ENCODE measurements at regions not wholly inside any gene's neighbourhood (a gene's known extent, or its start where the extent isn't known, plus 50 kb on each side); places are given as distances from the start of the nearest gene placed in this dataset.

DNA sequence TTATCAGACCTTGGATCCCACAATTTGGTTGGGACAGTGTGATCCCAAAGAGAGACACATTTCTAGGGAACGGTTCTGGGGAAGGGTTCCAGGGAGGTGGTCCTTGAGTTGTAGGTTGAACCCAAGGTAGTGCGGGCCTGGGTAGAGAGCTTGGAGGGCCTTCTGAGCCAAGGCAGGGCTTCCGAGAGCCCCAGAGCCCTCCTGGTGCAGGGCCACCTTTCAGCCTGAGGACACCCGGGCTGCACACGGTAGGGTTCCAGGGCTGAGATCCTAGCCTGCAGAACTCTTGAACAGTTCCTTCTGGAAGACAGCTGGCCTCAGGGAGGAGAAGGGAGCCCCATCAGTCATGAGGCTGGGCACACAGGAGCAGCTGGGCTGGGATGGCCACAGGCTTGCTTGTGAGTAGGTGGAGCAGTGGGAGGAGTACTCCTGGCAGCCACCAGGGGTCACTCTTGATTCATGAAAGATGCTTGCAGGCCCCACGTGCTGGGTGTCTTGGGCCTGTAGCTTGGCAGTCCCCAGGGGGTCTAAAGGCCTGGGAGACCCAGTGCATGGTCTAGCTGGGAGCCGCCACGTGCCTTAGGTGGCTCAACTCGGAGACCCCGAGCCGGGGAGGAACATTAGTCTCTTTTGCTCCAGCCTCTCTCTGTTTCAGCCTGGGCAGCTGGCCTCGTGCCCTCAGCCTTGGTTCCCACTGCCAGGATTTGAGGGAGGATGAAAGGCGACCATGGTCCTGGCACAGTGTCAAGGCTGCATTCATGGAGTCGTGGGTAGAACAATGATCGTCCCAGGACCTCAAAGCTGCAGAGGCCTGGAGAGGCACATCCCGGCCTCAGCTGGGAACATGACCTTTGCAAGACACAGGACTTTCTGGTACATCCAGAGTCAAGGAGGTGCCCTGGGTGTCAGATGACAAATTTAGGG, 381.6 kb downstream of the TYW1 start:
- Histone ChIP-seq H3K4me3 (ENCODE audit: low read depth in 1 of 3, low read length in 3 of 3) (no peak overlapping the region), H3K27ac (ENCODE audit: low read depth in 1 of 2, low read length in 2 of 2) (no peak overlapping the region), H3K36me3 (ENCODE audit: control insufficient read depth in 4 of 4, insufficient read depth in 3 of 4, low read depth in 1 of 4, low read length in 3 of 4) (no peaks in the 10 kb centered on the region), H3K9me3 (ENCODE audit: control insufficient read depth in 4 of 4, low read length in 3 of 4) (peaks cover 0 to 3% (median 0%) of the 10 kb centered on the region in 4 donors), H3K9ac (ENCODE audit: low read depth in 1 of 2, low read length in 2 of 2) (no peak overlapping the region), H3K27me3 (ENCODE audit: control insufficient read depth in 4 of 4, insufficient read depth in 4 of 4, low read length in 3 of 4) (no peaks in the 10 kb centered on the region), H3K4me1 (ENCODE audit: control insufficient read depth in 4 of 4, insufficient read depth in 4 of 4, low read length in 3 of 4) (no peaks in the 10 kb centered on the region)
- DNase-seq (ENCODE audit: low spot score) = peak; percentile 68
- 51% methylated on average over 16 of the region's 16 CpGs for WGBS
- TF ChIP-seq RAD21 (IDR thresholded peaks at IDR 0.05) = peak; percentile 76 to 82
- no peak for TF ChIP-seq FOXA2 (IDR thresholded peaks at IDR 0.05)
- TF ChIP-seq JUND (IDR thresholded peaks at IDR 0.05) = no peak
- TF ChIP-seq, protein P1, sequence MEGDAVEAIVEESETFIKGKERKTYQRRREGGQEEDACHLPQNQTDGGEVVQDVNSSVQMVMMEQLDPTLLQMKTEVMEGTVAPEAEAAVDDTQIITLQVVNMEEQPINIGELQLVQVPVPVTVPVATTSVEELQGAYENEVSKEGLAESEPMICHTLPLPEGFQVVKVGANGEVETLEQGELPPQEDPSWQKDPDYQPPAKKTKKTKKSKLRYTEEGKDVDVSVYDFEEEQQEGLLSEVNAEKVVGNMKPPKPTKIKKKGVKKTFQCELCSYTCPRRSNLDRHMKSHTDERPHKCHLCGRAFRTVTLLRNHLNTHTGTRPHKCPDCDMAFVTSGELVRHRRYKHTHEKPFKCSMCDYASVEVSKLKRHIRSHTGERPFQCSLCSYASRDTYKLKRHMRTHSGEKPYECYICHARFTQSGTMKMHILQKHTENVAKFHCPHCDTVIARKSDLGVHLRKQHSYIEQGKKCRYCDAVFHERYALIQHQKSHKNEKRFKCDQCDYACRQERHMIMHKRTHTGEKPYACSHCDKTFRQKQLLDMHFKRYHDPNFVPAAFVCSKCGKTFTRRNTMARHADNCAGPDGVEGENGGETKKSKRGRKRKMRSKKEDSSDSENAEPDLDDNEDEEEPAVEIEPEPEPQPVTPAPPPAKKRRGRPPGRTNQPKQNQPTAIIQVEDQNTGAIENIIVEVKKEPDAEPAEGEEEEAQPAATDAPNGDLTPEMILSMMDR (IDR thresholded peaks at IDR 0.05; ENCODE audit: low read depth, low read length, missing input control) = peak; percentile 82
- TF ChIP-seq, protein P2, sequence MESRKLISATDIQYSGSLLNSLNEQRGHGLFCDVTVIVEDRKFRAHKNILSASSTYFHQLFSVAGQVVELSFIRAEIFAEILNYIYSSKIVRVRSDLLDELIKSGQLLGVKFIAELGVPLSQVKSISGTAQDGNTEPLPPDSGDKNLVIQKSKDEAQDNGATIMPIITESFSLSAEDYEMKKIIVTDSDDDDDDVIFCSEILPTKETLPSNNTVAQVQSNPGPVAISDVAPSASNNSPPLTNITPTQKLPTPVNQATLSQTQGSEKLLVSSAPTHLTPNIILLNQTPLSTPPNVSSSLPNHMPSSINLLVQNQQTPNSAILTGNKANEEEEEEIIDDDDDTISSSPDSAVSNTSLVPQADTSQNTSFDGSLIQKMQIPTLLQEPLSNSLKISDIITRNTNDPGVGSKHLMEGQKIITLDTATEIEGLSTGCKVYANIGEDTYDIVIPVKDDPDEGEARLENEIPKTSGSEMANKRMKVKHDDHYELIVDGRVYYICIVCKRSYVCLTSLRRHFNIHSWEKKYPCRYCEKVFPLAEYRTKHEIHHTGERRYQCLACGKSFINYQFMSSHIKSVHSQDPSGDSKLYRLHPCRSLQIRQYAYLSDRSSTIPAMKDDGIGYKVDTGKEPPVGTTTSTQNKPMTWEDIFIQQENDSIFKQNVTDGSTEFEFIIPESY (IDR thresholded peaks at IDR 0.05) = no peak
- no peak for TF ChIP-seq FOXA1 (IDR thresholded peaks at IDR 0.05)
- TF ChIP-seq RXRA (IDR thresholded peaks at IDR 0.05) = no peak
- no peak for TF ChIP-seq YY1 (IDR thresholded peaks at IDR 0.05)
- TF ChIP-seq, protein P3, sequence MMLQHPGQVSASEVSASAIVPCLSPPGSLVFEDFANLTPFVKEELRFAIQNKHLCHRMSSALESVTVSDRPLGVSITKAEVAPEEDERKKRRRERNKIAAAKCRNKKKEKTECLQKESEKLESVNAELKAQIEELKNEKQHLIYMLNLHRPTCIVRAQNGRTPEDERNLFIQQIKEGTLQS (IDR thresholded peaks at IDR 0.05) = no peak
- TF ChIP-seq, protein P4, sequence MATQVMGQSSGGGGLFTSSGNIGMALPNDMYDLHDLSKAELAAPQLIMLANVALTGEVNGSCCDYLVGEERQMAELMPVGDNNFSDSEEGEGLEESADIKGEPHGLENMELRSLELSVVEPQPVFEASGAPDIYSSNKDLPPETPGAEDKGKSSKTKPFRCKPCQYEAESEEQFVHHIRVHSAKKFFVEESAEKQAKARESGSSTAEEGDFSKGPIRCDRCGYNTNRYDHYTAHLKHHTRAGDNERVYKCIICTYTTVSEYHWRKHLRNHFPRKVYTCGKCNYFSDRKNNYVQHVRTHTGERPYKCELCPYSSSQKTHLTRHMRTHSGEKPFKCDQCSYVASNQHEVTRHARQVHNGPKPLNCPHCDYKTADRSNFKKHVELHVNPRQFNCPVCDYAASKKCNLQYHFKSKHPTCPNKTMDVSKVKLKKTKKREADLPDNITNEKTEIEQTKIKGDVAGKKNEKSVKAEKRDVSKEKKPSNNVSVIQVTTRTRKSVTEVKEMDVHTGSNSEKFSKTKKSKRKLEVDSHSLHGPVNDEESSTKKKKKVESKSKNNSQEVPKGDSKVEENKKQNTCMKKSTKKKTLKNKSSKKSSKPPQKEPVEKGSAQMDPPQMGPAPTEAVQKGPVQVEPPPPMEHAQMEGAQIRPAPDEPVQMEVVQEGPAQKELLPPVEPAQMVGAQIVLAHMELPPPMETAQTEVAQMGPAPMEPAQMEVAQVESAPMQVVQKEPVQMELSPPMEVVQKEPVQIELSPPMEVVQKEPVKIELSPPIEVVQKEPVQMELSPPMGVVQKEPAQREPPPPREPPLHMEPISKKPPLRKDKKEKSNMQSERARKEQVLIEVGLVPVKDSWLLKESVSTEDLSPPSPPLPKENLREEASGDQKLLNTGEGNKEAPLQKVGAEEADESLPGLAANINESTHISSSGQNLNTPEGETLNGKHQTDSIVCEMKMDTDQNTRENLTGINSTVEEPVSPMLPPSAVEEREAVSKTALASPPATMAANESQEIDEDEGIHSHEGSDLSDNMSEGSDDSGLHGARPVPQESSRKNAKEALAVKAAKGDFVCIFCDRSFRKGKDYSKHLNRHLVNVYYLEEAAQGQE (IDR thresholded peaks at IDR 0.05) = no peak
- no peak for TF ChIP-seq TAF1 (conservative IDR thresholded peaks at IDR 0.05)

DNA sequence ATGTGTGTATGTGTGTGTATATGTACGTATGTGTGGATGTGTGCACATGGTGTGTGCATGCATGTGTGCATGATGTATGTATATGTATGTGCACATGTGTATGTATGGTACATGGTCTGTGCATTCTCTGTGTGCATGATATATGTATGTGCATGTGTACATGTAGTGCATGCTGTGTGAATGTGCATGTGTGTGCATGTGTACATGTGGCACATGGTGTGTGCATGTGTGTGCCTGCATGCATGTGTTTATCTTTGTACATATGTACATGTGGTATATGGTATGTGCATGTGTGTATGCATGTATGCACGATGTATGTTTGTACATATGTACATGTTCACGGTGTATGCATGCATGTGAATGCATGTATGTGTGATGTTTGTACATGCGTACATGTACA, 383.7 kb downstream of the TYW1 start:
- TF ChIP-seq FOXA2 (IDR thresholded peaks at IDR 0.05) (no peak), SP1 (IDR thresholded peaks at IDR 0.05) (no peak), TAF1 (conservative IDR thresholded peaks at IDR 0.05) (no peak)
- TF ChIP-seq, protein P5, sequence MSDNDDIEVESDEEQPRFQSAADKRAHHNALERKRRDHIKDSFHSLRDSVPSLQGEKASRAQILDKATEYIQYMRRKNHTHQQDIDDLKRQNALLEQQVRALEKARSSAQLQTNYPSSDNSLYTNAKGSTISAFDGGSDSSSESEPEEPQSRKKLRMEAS (IDR thresholded peaks at IDR 0.05) = no peak
- Histone ChIP-seq H3K27me3 (ENCODE audit: control insufficient read depth in 4 of 4, insufficient read depth in 4 of 4, low read length in 3 of 4) (no peaks in the 10 kb centered on the region), H3K36me3 (ENCODE audit: control insufficient read depth in 4 of 4, insufficient read depth in 3 of 4, low read depth in 1 of 4, low read length in 3 of 4) (no peaks in the 10 kb centered on the region), H3K9ac (ENCODE audit: low read depth in 1 of 2, low read length in 2 of 2) (no peak overlapping the region), H3K9me3 (ENCODE audit: control insufficient read depth in 4 of 4, low read length in 3 of 4) (peaks cover 0 to 3% (median 0%) of the 10 kb centered on the region in 4 donors), H3K4me3 (ENCODE audit: low read depth in 1 of 3, low read length in 3 of 3) (no peak overlapping the region), H3K4me1 (ENCODE audit: control insufficient read depth in 4 of 4, insufficient read depth in 4 of 4, low read length in 3 of 4) (no peaks in the 10 kb centered on the region), H3K27ac (ENCODE audit: low read depth in 1 of 2, low read length in 2 of 2) (no peak overlapping the region)
- DNase-seq (ENCODE audit: low spot score) = no peak
- WGBS = 92% methylated on average over 4 of the region's 4 CpGs
